Right renal cortex interstitium (tissue), 3 donors: ENCODE measurements at regions not wholly inside any gene's neighbourhood (a gene's known extent, or its start where the extent isn't known, plus 50 kb on each side); places are given as distances from the start of the nearest gene placed in this dataset.

Source experiments
- DNase-seq, 3 donors: peaks; one replicate each; pipeline ENCODE4 v3.0.0-alpha.2; 2013; ENCODE audit warnings: low read depth in 3 of 3, low spot score in 2 of 3

GRCh38 chr2:71826826-71827523 lies 320.7 kb downstream of the CYP26B1 start:
- DNase-seq: no peak

GRCh38 chr2:71826299-71826698 lies 321.4 kb downstream of the CYP26B1 start:
- no peak for DNase-seq

- DNase-seq: no peak
Observed at GRCh38 chr2:71824436-71824835, 323.2 kb downstream of the CYP26B1 start.

DNA sequence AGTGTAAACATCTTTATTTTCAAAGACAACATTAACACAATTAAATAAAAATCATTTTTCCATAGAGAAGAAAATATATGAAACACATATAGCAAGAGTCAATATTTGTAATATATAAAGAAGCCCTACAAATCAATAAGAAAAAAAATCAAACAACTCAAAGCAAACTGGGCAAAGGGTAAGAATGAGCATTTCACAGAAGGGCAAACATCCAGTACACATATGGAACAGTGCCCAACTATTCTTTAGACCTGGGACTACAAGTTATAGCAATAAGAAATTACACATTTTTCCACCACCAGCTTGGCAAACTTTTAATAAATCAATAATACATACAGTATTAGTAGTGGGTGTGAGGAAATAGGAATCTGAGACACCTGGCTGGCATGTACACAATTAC lies 324.1 kb downstream of the CYP26B1 start:
- no peak for DNase-seq

DNA sequence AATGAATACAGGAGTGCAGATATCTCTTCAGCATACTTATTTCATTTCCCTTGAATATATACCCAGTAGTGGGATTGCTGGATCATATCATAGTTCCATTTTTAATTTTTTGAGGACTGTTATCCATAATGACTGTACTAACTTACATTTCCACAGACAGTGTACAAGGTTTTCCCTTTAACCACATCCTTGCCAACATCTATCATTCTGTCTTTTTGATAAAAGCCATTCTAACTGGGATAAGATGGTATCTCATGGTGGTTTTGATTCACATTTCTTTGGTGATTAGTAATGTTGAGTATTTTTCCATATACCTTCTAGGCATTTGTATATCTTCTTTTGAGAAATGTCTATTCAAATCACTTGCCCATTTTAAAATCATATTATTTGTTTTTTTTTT lies 325.2 kb downstream of the CYP26B1 start:
- DNase-seq: no peak

DNA sequence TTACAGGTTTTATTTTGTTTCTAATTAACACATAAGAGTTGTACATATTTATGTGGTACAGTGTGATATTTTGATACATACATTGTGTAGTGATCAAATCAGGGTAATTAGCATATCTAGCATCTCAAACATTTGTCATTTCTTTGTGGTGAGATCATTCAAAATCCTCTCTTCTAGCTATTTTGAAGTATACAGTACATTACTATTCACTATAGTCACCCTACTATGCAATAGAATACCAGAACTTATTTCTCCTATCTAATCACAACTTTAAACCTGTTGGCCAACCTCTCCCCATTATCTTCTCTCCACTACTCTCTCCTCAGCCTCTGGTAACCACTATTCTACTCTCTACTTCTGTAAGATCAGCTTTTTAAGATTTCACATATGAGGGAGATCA lies 325.8 kb downstream of the CYP26B1 start:
- no peak for DNase-seq

DNA sequence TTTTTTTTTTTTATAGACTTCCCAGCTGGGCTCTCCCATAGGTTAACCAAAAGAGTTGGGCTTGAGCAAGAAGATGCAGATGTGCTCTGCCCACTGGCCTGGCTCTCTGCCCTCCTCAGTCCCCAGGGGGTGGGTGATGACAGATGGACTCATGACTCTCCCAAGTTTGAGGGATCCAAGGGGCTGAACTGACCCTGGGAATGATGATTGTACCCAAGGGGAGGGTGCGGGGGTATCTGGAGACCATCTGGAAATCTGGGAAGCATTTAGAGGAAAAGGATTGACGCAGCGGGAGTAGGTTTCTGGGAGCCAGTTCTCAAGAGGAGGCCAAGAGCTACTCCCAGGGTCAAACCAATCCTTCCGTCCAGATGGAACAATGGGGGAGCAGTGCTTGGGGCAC lies 330.8 kb downstream of the CYP26B1 start:
- DNase-seq: no peak

GRCh38 chr2:71815701-71816474 lies 331.8 kb downstream of the CYP26B1 start:
- DNase-seq: no peak

DNA sequence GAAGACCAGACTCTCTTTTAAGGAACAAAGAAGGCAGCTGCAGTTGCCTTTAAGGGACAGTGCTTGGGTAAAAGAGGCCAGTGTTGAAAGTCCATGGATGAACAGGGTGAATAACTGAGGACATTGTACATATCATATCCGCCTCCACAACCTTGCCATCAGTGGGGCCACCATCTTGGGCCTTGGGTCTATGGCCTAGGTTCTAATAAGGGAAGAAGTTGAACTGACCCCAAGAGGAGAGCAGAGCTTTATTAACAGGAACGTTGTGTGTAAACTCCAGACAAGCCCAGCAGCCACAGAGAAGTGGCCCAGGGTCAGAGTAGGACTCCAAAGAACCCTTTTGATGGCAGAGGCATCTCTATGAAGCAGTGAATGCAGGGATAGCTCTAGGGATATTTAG lies 332.8 kb downstream of the CYP26B1 start:
- no peak for DNase-seq

- no peak for DNase-seq
Observed at GRCh38 chr2:71813807-71814470, 333.7 kb downstream of the CYP26B1 start.

DNA sequence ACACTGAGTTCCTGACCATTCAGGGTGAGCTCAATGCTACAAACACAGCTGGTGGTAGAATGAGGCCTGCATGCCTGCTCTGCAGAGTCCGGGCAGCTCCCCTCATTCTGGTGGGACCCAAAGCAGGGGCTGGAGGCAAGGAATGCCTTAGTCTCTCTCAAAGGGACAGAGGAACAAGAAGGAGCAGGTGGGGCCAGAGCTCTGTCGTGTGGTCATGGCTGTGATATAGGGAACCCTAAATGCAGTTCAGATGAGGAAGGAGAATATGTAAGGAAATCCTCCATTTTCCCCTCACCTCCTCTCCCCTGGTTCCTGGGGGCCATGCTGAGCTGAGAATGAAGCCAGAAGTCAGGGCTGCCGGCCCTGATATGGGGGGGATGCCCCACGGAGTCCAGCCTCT lies 334.3 kb downstream of the CYP26B1 start:
- no peak for DNase-seq

GRCh38 chr2:71812736-71813135 lies 334.9 kb downstream of the CYP26B1 start:
- DNase-seq: no peak

DNA sequence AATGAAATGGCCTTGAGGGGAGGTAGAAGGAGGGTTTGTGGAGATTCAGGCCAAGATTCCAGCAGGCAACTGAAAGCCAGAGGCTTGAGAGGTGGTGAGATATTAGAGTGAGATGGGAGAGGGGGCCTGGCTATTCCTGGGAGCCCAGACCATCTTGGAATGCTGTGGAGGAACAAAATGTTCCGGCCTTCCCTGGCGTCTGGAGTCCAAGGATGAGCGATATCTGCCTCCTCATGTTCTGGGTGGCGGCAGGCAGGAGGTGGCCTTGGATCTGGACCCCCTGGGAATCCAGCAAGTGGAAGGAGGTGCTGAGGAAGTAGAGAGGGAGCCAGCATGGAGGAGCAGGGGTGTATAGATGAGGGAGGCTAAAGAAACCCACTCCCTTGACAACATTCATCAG lies 335.9 kb downstream of the CYP26B1 start:
- no peak for DNase-seq

DNA sequence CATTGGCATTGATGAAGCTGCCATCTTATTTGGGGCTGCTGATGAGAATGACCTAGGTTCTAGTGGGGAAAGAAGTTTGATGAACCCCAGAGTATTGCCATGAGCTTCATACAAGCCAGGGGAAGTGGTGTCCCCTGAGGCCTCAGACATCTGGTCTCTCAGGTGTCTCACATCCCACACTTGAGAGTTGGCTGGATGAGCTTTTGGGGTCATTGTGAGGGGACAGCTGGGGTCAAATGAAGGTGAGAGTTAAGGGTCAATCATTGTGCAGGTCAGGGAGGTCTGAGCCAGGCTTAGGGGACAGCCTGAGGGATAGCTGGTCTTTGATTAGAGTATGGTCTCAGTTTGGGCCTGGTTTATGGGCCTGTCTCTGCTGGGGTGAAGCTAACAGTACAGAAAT lies 336.5 kb downstream of the CYP26B1 start:
- no peak for DNase-seq

GRCh38 chr2:71807581-71808451 lies 339.8 kb downstream of the CYP26B1 start:
- DNase-seq: no peak

GRCh38 chr2:71806432-71806831 lies 341.2 kb downstream of the CYP26B1 start:
- no peak for DNase-seq

DNA sequence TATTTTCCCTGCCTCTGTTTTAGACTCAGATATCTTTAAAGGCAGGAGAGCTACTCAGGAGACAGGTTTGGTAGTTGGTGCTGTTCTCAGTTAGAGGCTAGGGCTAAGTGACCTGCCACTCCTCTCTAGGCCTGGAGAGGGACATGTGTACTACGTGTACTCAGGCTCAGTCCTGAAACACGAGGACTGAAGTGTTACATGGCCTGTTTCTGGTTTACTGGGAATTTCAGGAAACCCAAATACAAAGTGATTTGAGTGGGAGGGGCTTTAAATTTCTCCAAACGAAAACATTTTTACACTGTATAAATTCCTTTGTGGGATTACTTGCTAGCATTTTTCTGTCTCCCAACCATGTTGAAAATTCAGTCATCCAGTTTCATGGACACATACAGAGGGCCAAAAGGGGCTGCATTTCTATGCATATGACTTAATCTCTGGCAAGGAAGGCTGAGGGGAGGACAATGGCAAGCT lies 343.3 kb downstream of the CYP26B1 start:
- no peak for DNase-seq

- DNase-seq: no peak
Observed at GRCh38 chr2:71803398-71803797, 344.3 kb downstream of the CYP26B1 start.

DNA sequence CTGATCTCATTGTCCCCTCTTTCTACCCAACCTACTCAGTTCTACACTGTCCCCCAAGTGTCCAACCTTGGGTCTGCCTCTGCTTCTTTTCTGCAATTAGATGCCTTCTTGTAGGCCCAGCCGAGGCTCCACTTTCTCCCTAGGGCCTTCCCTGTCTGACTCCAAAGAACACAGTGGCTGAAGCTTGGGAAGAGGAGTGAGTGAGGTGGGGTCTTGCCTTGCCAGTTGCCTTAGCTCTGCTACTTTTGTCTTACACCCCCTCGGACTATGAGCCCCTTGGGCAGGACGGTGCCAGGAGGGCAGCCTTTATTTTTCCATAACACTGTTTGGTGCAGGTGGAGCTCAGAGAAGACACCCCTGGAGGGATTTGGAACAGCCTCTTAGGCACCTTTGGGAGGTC lies 345.1 kb downstream of the CYP26B1 start:
- DNase-seq: no peak

- DNase-seq: no peak
Observed at GRCh38 chr2:71801969-71802368, 345.7 kb downstream of the CYP26B1 start.

- no peak for DNase-seq
Observed at GRCh38 chr2:71801556-71801955, 346.1 kb downstream of the CYP26B1 start.
